ENCODE measurements at regions not wholly inside any gene's neighbourhood (a gene's known extent, or its start where the extent isn't known, plus 50 kb on each side); places are given as distances from the start of the nearest gene placed in this dataset.

DNA sequence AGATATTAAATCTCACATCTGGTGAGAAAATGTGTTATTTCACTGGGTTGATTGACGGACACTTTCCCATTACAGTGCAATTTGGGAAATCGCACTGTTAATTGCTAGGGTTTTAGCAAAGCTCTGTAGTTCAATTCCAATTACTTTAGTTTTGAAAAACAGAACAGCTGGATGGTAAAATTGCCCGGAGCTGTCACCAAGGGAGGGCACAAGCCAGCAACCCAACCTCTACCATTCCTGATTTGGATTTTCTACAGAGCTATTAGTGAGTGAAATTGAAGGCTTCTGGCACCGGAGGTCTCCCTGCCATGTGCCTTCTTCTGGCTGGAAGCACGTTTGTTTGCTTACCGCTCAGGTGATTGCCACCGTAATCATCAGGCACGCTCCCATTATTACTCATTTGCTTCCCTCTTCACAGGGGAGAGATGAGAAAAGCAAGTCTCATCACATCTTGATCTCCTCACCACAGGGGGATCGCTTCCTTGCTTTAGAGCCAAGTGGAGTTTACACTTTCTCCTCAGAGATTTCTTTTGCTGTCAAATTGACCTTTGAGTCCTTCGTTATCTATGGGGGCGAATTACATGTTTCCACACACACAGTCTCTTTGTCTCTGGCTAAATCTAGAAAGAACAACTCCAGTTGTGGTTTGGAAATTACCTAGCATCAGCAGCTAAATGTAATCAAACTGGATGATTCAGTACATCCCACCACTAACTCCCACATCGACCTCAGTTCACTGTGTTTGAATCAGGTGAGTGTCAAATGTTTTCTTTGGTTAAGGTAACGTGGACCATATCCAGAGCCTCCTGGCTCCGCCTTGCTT is 421.7 kb upstream of the GOLIM4 start:
- Histone ChIP-seq H2AFZ (ENCODE audit: low read depth, low read length) (no peak overlapping the region), H3K4me3 (ENCODE audit: insufficient read depth, low read depth, low read length) (no peak overlapping the region), H3K4me2 (ENCODE audit: low read length) (no peak overlapping the region), H3K27ac (ENCODE audit: low read depth, low read length) (no peak overlapping the region), H3K9me3 (ENCODE audit: insufficient read depth, low read depth, low read length) (no peaks in the 10 kb centered on the region), H3K36me3 (ENCODE audit: insufficient read depth, low read length) (no peaks in the 10 kb centered on the region), H3K4me1 (ENCODE audit: insufficient read depth, low read length) (no peaks in the 10 kb centered on the region), H3K79me2 (ENCODE audit: insufficient read depth, low read length) (no peaks in the 10 kb centered on the region), H4K20me1 (ENCODE audit: insufficient read depth, low read length) (no peaks in the 10 kb centered on the region), H3K9ac (ENCODE audit: low read length) (no peak overlapping the region), H3K27me3 (ENCODE audit: insufficient read depth, low read length) (no peaks in the 10 kb centered on the region)
- Mint-ChIP-seq H3K36me3 (ENCODE audit: low read depth, unreplicated experiment) (no peaks in the 10 kb centered on the region), H3K4me1 (ENCODE audit: low read depth, unreplicated experiment) (no peaks in the 10 kb centered on the region), H3K27me3 (ENCODE audit: low read depth, unreplicated experiment) (no peaks in the 10 kb centered on the region), H3K4me3 (ENCODE audit: unreplicated experiment) (no peak overlapping the region), H3K9me3 (ENCODE audit: unreplicated experiment) (no peaks in the 10 kb centered on the region), H3K27ac (ENCODE audit: unreplicated experiment) (no peak overlapping the region)
- TF ChIP-seq, protein P1, sequence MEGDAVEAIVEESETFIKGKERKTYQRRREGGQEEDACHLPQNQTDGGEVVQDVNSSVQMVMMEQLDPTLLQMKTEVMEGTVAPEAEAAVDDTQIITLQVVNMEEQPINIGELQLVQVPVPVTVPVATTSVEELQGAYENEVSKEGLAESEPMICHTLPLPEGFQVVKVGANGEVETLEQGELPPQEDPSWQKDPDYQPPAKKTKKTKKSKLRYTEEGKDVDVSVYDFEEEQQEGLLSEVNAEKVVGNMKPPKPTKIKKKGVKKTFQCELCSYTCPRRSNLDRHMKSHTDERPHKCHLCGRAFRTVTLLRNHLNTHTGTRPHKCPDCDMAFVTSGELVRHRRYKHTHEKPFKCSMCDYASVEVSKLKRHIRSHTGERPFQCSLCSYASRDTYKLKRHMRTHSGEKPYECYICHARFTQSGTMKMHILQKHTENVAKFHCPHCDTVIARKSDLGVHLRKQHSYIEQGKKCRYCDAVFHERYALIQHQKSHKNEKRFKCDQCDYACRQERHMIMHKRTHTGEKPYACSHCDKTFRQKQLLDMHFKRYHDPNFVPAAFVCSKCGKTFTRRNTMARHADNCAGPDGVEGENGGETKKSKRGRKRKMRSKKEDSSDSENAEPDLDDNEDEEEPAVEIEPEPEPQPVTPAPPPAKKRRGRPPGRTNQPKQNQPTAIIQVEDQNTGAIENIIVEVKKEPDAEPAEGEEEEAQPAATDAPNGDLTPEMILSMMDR (IDR thresholded peaks at IDR 0.05; ENCODE audit: insufficient read depth, low read depth, low read length) = no peak
- TF ChIP-seq EZH2 (IDR thresholded peaks at IDR 0.05; ENCODE audit: insufficient read depth, low read length) = no peak
- DNase-seq (ENCODE audit: low read depth) = peak; percentile 16
- FAIRE-seq = no peak

DNA sequence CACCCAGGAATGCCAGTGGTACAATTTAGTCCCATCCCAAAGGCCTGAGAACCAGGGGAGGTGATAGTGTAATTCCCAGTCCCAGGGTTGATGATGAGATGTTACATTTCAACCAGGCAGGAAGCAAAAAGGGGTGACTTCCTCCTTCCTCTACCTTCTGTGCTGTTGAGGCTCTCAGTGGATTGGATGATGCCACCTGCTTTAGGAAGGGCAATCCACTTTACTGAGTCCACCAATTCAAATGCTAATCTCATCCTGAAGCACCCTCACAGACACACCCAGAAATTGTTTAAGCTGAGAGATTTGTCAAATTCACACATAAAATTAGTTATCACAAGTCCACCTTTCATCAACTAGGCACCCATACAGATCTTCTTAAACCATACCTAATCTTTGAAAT is 418.5 kb upstream of the GOLIM4 start:
- H3K36me3 ChIP-seq (ENCODE audit: insufficient read depth, low read length) = no peaks in the 10 kb centered on the region
- no peak overlapping the region for H3K27ac Mint-ChIP-seq (ENCODE audit: unreplicated experiment)
- no peaks in the 10 kb centered on the region for H3K9me3 Mint-ChIP-seq (ENCODE audit: unreplicated experiment)
- H3K9ac ChIP-seq (ENCODE audit: low read length) = no peak overlapping the region
- H3K79me2 ChIP-seq (ENCODE audit: insufficient read depth, low read length) = no peaks in the 10 kb centered on the region
- H3K4me2 ChIP-seq (ENCODE audit: low read length) = no peak overlapping the region
- no peaks in the 10 kb centered on the region for H3K27me3 ChIP-seq (ENCODE audit: insufficient read depth, low read length)
- no peak for DNase-seq (ENCODE audit: low read depth)
- no peaks in the 10 kb centered on the region for H3K27me3 Mint-ChIP-seq (ENCODE audit: low read depth, unreplicated experiment)
- no peaks in the 10 kb centered on the region for H3K9me3 ChIP-seq (ENCODE audit: insufficient read depth, low read depth, low read length)
- FAIRE-seq = no peak
- H3K27ac ChIP-seq (ENCODE audit: low read depth, low read length) = no peak overlapping the region
- no peaks in the 10 kb centered on the region for H3K4me1 ChIP-seq (ENCODE audit: insufficient read depth, low read length)
- H3K4me1 Mint-ChIP-seq (ENCODE audit: low read depth, unreplicated experiment) = no peaks in the 10 kb centered on the region
- H4K20me1 ChIP-seq (ENCODE audit: insufficient read depth, low read length) = no peaks in the 10 kb centered on the region
- no peak overlapping the region for H3K4me3 Mint-ChIP-seq (ENCODE audit: unreplicated experiment)
- no peak overlapping the region for H2AFZ ChIP-seq (ENCODE audit: low read depth, low read length)
- H3K36me3 Mint-ChIP-seq (ENCODE audit: low read depth, unreplicated experiment) = no peaks in the 10 kb centered on the region
- TF ChIP-seq, protein P1 (IDR thresholded peaks at IDR 0.05; ENCODE audit: insufficient read depth, low read depth, low read length) = no peak
- no peak for TF ChIP-seq EZH2 (IDR thresholded peaks at IDR 0.05; ENCODE audit: insufficient read depth, low read length)
- H3K4me3 ChIP-seq (ENCODE audit: insufficient read depth, low read depth, low read length) = no peak overlapping the region

DNA sequence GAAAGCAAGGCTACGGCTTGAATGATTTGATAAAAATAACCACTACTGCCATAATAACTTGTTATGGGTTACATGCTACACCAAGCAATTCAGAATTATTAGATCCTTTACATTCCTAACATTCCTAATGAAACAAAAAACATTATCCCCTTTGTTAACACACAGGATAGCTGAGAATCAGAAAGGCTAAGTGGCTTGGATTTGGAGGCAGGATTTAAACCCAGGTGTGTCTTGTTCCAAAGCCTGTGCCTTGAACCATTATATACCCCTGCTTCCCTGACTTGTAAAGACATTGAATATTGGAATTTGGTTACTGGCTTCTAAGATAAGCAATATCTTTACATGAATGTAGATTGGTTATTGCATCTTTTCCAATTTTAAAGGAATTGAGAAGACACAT is 417.1 kb upstream of the GOLIM4 start:
- H3K27ac ChIP-seq (ENCODE audit: low read depth, low read length) = no peak overlapping the region
- no peak for FAIRE-seq
- H3K4me1 Mint-ChIP-seq (ENCODE audit: low read depth, unreplicated experiment) = no peaks in the 10 kb centered on the region
- H3K4me3 Mint-ChIP-seq (ENCODE audit: unreplicated experiment) = no peak overlapping the region
- H3K9me3 Mint-ChIP-seq (ENCODE audit: unreplicated experiment) = no peaks in the 10 kb centered on the region
- H3K9ac ChIP-seq (ENCODE audit: low read length) = no peak overlapping the region
- H3K4me2 ChIP-seq (ENCODE audit: low read length) = no peak overlapping the region
- H3K9me3 ChIP-seq (ENCODE audit: insufficient read depth, low read depth, low read length) = no peaks in the 10 kb centered on the region
- no peak overlapping the region for H2AFZ ChIP-seq (ENCODE audit: low read depth, low read length)
- no peaks in the 10 kb centered on the region for H3K36me3 Mint-ChIP-seq (ENCODE audit: low read depth, unreplicated experiment)
- H3K36me3 ChIP-seq (ENCODE audit: insufficient read depth, low read length) = no peaks in the 10 kb centered on the region
- H3K4me3 ChIP-seq (ENCODE audit: insufficient read depth, low read depth, low read length) = no peak overlapping the region
- no peaks in the 10 kb centered on the region for H3K27me3 Mint-ChIP-seq (ENCODE audit: low read depth, unreplicated experiment)
- DNase-seq (ENCODE audit: low read depth) = peak; percentile 4
- no peak for TF ChIP-seq EZH2 (IDR thresholded peaks at IDR 0.05; ENCODE audit: insufficient read depth, low read length)
- TF ChIP-seq, protein P1 (IDR thresholded peaks at IDR 0.05; ENCODE audit: insufficient read depth, low read depth, low read length) = no peak
- H3K4me1 ChIP-seq (ENCODE audit: insufficient read depth, low read length) = no peaks in the 10 kb centered on the region
- no peak overlapping the region for H3K27ac Mint-ChIP-seq (ENCODE audit: unreplicated experiment)
- H4K20me1 ChIP-seq (ENCODE audit: insufficient read depth, low read length) = no peaks in the 10 kb centered on the region
- no peaks in the 10 kb centered on the region for H3K79me2 ChIP-seq (ENCODE audit: insufficient read depth, low read length)
- H3K27me3 ChIP-seq (ENCODE audit: insufficient read depth, low read length) = no peaks in the 10 kb centered on the region
